CD4-positive, alpha-beta T cell (primary cell): ENCODE measurements at regions not wholly inside any gene's neighbourhood (a gene's known extent, or its start where the extent isn't known, plus 50 kb on each side); places are given as distances from the start of the nearest gene placed in this dataset.

Experiments
- ATAC-seq: fragments of 200-7000 bp; cut with Tn5 transposase; one replicate; pipeline ENCODE4 v1.10.0; 2022; ENCODE audit warnings: mild to moderate bottlenecking; ENCODE audit not compliant: poor library complexity
- CTCF ChIA-PET: fragments of 350-600 bp; sonication (Branson Sonifier 250); formaldehyde crosslinking; loops from one replicate; lab custom pipeline; 2021; ENCODE audit warnings: antibody characterized with exemption, inconsistent platforms; lab: Charles Lee
- POLR2A ChIA-PET: fragments of 350-600 bp; sonication (Branson Sonifier 250); formaldehyde crosslinking; loops from one replicate; lab custom pipeline; 2021; ENCODE audit warnings: antibody characterized with exemption, inconsistent platforms; lab: Charles Lee
- DNase-seq, 14 experiments: peaks; one replicate each; pipeline ENCODE4 v3.0.0-alpha.2; 2013 to 2020; ENCODE audit warnings: mixed read lengths in 2 of 14
- H3K27ac ChIP-seq, 2 donors: one replicate each; pipeline versions ENCODE4 v1.5.1 to v1.7.0; 2013; ENCODE audit warnings: low read length in 2 of 2, low read depth in 1 of 2, mild to moderate bottlenecking in 1 of 2
- H3K27me3 ChIP-seq, 2 experiments: 1 replicate in 1 of 2; 2 replicates in 1 of 2; pipeline versions ENCODE4 v1.6.1 to v1.7.0; 2013; ENCODE audit warnings: low read length in 2 of 2, control low read depth in 1 of 2, mild to moderate bottlenecking in 1 of 2, moderate library complexity in 1 of 2; ENCODE audit not compliant: insufficient read depth in 2 of 2, control insufficient read depth in 1 of 2
- H3K36me3 ChIP-seq: one replicate; pipeline ENCODE4 v1.6.1; 2013; ENCODE audit warnings: low read length, control low read depth; ENCODE audit not compliant: insufficient read depth
- H3K4me1 ChIP-seq: one replicate; pipeline ENCODE4 v1.6.1; 2013; ENCODE audit warnings: low read length, control low read depth; ENCODE audit not compliant: insufficient read depth
- H3K4me3 ChIP-seq: one replicate; pipeline ENCODE4 v1.5.1; 2013; ENCODE audit warnings: mild to moderate bottlenecking, low read length, moderate library complexity
- H3K9me3 ChIP-seq, 2 experiments: 1 replicate in 1 of 2; 2 replicates in 1 of 2; pipeline versions ENCODE4 v1.6.1 to v1.7.0; 2013; ENCODE audit warnings: low read length in 2 of 2, mild to moderate bottlenecking in 2 of 2, control low read depth in 1 of 2, moderate library complexity in 1 of 2; ENCODE audit not compliant: control insufficient read depth in 1 of 2, insufficient read depth in 1 of 2
- H3K27ac Mint-ChIP-seq: one replicate; pipeline ENCODE4 v1.8.0; 2020; ENCODE audit warnings: mixed read lengths
- H3K27me3 Mint-ChIP-seq: one replicate; pipeline ENCODE4 v1.8.0; 2021; ENCODE audit warnings: mixed read lengths
- H3K36me3 Mint-ChIP-seq: one replicate; pipeline ENCODE4 v1.8.0; 2021; ENCODE audit warnings: low read depth, mixed read lengths
- H3K4me1 Mint-ChIP-seq: one replicate; pipeline ENCODE4 v1.8.0; 2021; ENCODE audit warnings: low read depth, mixed read lengths
- H3K4me3 Mint-ChIP-seq: one replicate; pipeline ENCODE4 v1.8.0; 2020; ENCODE audit warnings: mild to moderate bottlenecking, mixed read lengths
- H3K9me3 Mint-ChIP-seq: one replicate; pipeline ENCODE4 v1.8.0; 2020; ENCODE audit warnings: mixed read lengths
- CTCF ChIP-seq: fragments of 200-600 bp; IDR thresholded peaks from one replicate; pipeline ENCODE4 v1.8.0; 2022; ENCODE audit warnings: antibody characterized with exemption, mild to moderate bottlenecking
- intact Hi-C, 2 experiments: fragments of 100-400 bp; cut with DNase I in 1 of 2; cut with micrococcal nuclease in 1 of 2; formaldehyde crosslinking; loops; one replicate each; pipeline versions ENCODE4 v1.15.1 to v1.9.0; 2023 to 2025; cut with DNase I, micrococcal nuclease

DNA sequence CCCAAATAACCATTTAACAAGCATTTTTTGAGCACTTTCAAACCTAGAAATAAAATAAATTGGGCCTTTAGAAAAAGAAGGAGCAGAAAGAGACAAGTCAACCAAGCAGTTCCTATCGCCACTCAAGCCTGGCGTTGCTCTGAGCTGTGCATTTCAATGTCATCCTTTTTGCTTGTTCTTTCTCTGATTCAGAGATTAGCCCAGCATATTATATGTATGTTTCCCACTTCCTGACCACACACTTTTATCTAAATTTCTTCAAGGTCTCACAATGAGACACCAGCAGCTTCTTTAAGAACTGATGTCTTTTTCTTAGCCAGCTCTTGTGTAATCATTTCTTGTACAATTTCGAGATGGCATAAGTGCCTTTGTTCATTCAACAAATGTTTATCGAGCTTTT, 344.5 kb upstream of the ID2 start:
- Histone ChIP-seq H3K9me3 (peaks cover 0 to 4% of the 10 kb centered on the region in 2 experiments), H3K4me3 (no peak overlapping the region), H3K27me3 (no peaks in the 10 kb centered on the region), H3K4me1 (peaks cover 21% of the 10 kb centered on the region), H3K27ac (peak overlapping the region in 1 of 2 donors; percentile 50), H3K36me3 (no peaks in the 10 kb centered on the region)
- Mint-ChIP-seq H3K9me3 (no peaks in the 10 kb centered on the region), H3K4me3 (no peak overlapping the region), H3K36me3 (no peaks in the 10 kb centered on the region), H3K27me3 (no peaks in the 10 kb centered on the region), H3K4me1 (peaks cover 19% of the 10 kb centered on the region), H3K27ac (peak overlapping the region; percentile 11)
- ChIA-PET POLR2A (interaction anchor here (0.6 to 1.3 kb wide), 3 partner anchors 41 to 206 kb away, joined by 3 to 6 read pairs (median 3); no protein-coding TSS in a partner anchor), CTCF (no interaction called here)
- DNase-seq (peak in 4 of 14 experiments; percentile 33 to 76 (median 51)), ATAC-seq (peak; percentile 46)
- intact Hi-C loops: loop anchor here in 1 of 2 experiments (5.0 kb wide), 2 partner anchors 35 to 50 kb away; no protein-coding TSS in a partner anchor
- TF ChIP-seq CTCF: no peak

DNA sequence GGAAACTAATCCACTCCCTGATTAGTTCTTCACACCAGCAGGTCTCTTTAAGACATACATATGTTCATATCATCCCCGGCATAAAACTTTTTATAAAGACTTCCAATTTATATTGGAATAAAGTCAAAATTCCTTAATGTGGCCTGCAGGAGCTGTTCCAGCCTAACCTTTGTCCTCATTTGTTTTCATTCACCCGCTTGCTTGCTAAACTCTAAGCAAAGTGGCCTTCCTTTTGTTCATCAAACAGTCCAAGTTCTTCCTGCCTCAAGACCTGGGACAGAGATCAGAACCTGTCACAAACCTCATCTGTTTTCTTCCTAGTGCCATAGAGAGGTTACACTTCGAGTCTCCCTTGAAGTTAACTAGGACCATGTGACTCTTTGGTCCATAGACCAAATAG, 339.4 kb upstream of the ID2 start:
- ChIA-PET POLR2A (no interaction called here), CTCF (no interaction called here)
- no peak for TF ChIP-seq CTCF
- no peaks in the 10 kb centered on the region for H3K36me3 Mint-ChIP-seq
- ATAC-seq (no peak), DNase-seq (no peak)
- no peak overlapping the region for H3K27ac Mint-ChIP-seq
- Histone ChIP-seq H3K27me3 (no peaks in the 10 kb centered on the region), H3K9me3 (no peaks in the 10 kb centered on the region), H3K36me3 (no peaks in the 10 kb centered on the region), H3K4me3 (no peak overlapping the region), H3K27ac (no peak overlapping the region), H3K4me1 (peaks cover 13% of the 10 kb centered on the region)
- intact Hi-C loops: no loop called here
- no peaks in the 10 kb centered on the region for H3K9me3 Mint-ChIP-seq
- no peak overlapping the region for H3K4me3 Mint-ChIP-seq
- H3K4me1 Mint-ChIP-seq: peaks cover 7% of the 10 kb centered on the region
- H3K27me3 Mint-ChIP-seq: no peaks in the 10 kb centered on the region

GRCh38 chr2:8343031-8343430, 338.8 kb upstream of the ID2 start:
- H3K4me1 Mint-ChIP-seq: peaks cover 1% of the 10 kb centered on the region
- H3K9me3 Mint-ChIP-seq: no peaks in the 10 kb centered on the region
- peaks cover 10% of the 10 kb centered on the region for H3K4me1 ChIP-seq
- no peaks in the 10 kb centered on the region for H3K9me3 ChIP-seq
- no peak overlapping the region for H3K27ac ChIP-seq
- no peaks in the 10 kb centered on the region for H3K27me3 Mint-ChIP-seq
- H3K36me3 Mint-ChIP-seq: no peaks in the 10 kb centered on the region
- no peaks in the 10 kb centered on the region for H3K36me3 ChIP-seq
- ATAC-seq (no peak), DNase-seq (no peak)
- no peak overlapping the region for H3K4me3 Mint-ChIP-seq
- ChIA-PET CTCF (no interaction called here), POLR2A (no interaction called here)
- no peak for TF ChIP-seq CTCF
- H3K27me3 ChIP-seq: no peaks in the 10 kb centered on the region
- intact Hi-C loops: no loop called here
- no peak overlapping the region for H3K4me3 ChIP-seq
- no peak overlapping the region for H3K27ac Mint-ChIP-seq
